ENCODE measurements at regions not wholly inside any gene's neighbourhood (a gene's known extent, or its start where the extent isn't known, plus 50 kb on each side); places are given as distances from the start of the nearest gene placed in this dataset.
"Not testable (repeated sequence)": the region's sequence is repeated elsewhere in the genome, so short reads cannot be mapped to it uniquely, and the experiment has no call there.

- Histone ChIP-seq H3K4me3 (no peak overlapping the region), H3K9me3 (no peaks in the 10 kb centered on the region), H3K27me3 (no peaks in the 10 kb centered on the region), H3K36me3 (no peaks in the 10 kb centered on the region)
- no peak for DNase-seq
These were observed 371.3 kb downstream of the TMEM121 start for GRCh38 chr14:105897725-105898113.

- no peak for DNase-seq
- Histone ChIP-seq H3K27me3 (no peaks in the 10 kb centered on the region), H3K9me3 (no peaks in the 10 kb centered on the region)
These were observed 372.2 kb downstream of the TMEM121 start for GRCh38 chr14:105898482-105899010.

GRCh38 chr14:105899071-105899641, 372.8 kb downstream of the TMEM121 start:
- no peak overlapping the region for H3K4me3 ChIP-seq
- no peaks in the 10 kb centered on the region for H3K36me3 ChIP-seq
- no peaks in the 10 kb centered on the region for H3K9me3 ChIP-seq
- DNase-seq = no peak
- no peaks in the 10 kb centered on the region for H3K27me3 ChIP-seq

More at GRCh38 chr14:105898482-105899010, 372.2 kb downstream of the TMEM121 start:
- no peaks in the 10 kb centered on the region for H3K36me3 ChIP-seq
- no peak overlapping the region for H3K4me3 ChIP-seq

DNA sequence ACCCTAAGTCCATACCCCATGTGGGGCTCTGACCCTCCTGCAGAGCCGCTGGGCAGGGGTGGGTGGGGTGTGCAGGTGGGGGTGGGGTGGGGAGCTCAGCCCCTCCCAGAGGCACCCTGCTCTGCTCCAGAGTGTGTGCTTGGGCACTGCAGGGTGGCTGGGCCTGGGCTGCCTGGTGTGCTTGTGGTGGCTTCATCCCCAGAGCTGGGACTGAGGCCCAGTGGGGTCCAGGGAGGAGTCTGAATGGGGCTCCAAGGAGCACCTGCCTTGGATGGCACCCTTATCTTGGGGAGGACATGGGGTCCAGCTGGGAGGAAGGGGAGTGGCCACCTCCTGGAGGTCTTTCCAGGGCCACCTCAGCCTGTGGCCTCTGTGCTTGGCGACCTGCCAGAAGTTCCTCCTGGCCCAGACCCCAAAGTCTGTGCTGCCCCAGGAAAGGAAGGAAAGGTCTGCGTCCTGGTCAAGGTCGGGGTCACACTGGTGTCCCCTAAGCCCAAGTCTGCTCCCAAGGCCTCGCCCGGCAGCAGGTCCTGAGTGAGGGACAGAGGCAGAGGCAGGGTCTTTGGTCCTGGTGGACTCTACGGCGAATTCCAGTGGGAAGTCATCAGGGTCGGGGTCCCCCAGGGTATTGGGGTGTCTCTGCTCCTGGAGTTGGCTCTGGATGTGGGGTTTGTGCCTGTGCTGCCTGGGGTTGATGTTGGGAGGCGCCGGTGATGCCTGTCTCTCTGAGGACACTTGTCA, 373.4 kb downstream of the TMEM121 start:
- Histone ChIP-seq H3K27me3 (no peaks in the 10 kb centered on the region), H3K9me3 (no peaks in the 10 kb centered on the region), H3K4me3 (no peak overlapping the region), H3K36me3 (no peaks in the 10 kb centered on the region)
- DNase-seq = no peak

GRCh38 chr14:105900398-105901160, 374.2 kb downstream of the TMEM121 start:
- Histone ChIP-seq H3K36me3 (no peaks in the 10 kb centered on the region), H3K9me3 (no peaks in the 10 kb centered on the region), H3K27me3 (no peaks in the 10 kb centered on the region), H3K4me3 (no peak overlapping the region)
- no peak for DNase-seq

GRCh38 chr14:105901226-105901625, 374.8 kb downstream of the TMEM121 start:
- DNase-seq = no peak
- no peaks in the 10 kb centered on the region for H3K36me3 ChIP-seq
- no peak overlapping the region for H3K4me3 ChIP-seq
- no peaks in the 10 kb centered on the region for H3K27me3 ChIP-seq
- H3K9me3 ChIP-seq = no peaks in the 10 kb centered on the region

- Histone ChIP-seq H3K9me3 (no peaks in the 10 kb centered on the region), H3K27me3 (no peaks in the 10 kb centered on the region), H3K4me3 (no peak overlapping the region), H3K36me3 (no peaks in the 10 kb centered on the region)
- no peak for DNase-seq
These were observed 375.9 kb downstream of the TMEM121 start for GRCh38 chr14:105902131-105902898.

GRCh38 chr14:105902899-105903165, 376.4 kb downstream of the TMEM121 start:
- not testable (repeated sequence) for H3K9me3 ChIP-seq, DNase-seq

DNA sequence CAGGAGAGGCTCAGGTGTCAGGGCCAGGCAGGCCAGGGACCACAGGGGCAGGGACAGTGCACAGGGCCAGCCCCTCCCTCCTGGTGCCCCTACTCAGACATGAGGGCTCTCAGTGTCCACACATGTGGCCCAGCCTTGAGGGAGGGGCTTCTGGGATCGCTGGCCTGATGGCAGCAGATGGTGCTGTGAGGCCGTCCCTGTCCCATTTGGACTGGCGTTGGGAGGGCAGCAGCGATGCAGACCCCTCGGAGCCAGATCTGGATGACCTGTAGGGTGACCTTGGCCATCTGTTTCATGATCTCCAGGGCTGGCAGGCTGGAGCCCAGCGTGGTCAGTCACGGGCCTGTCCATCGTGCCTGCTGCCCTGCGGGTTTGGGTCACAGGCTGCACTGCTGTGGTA, 377.6 kb downstream of the TMEM121 start:
- Histone ChIP-seq H3K27me3 (no peaks in the 10 kb centered on the region), H3K9me3 (no peaks in the 10 kb centered on the region), H3K36me3 (no peaks in the 10 kb centered on the region), H3K4me3 (no peak overlapping the region)
- DNase-seq = no peak

More at GRCh38 chr14:105902899-105903165, 376.4 kb downstream of the TMEM121 start:
- H3K36me3 ChIP-seq, H3K27me3 ChIP-seq, H3K4me3 ChIP-seq: not testable (repeated sequence)

DNA sequence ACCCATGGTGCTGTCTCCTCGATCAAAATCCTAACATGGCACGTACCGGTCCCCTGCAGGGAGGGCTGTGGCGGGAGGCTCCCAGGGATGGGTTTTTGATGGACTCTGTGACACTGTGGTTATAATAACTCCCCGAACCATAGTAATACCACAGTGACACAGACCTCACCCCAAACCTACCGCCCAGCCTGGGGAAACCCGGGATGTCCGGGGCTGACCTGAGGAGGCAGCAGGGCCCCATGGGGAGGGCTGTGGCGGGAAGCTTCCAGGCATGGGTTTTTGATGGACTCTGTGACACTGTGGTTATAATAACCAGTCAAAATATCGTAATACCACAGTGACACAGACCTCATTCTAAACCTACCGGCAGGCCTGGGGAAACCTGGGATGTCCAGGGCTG, 378.0 kb downstream of the TMEM121 start:
- H3K27me3 ChIP-seq = no peaks in the 10 kb centered on the region
- no peaks in the 10 kb centered on the region for H3K9me3 ChIP-seq
- no peak for DNase-seq
- H3K4me3 ChIP-seq = no peak overlapping the region
- no peaks in the 10 kb centered on the region for H3K36me3 ChIP-seq

- H3K27me3 ChIP-seq = no peaks in the 10 kb centered on the region
- H3K9me3 ChIP-seq = no peaks in the 10 kb centered on the region
- H3K4me3 ChIP-seq = no peak overlapping the region
- DNase-seq = no peak
- H3K36me3 ChIP-seq = no peaks in the 10 kb centered on the region
These were observed 379.1 kb downstream of the TMEM121 start for GRCh38 chr14:105905456-105905855.

GRCh38 chr14:105907276-105907675, 380.9 kb downstream of the TMEM121 start:
- DNase-seq = no peak
- no peaks in the 10 kb centered on the region for H3K27me3 ChIP-seq
- H3K36me3 ChIP-seq = no peaks in the 10 kb centered on the region
- H3K4me3 ChIP-seq = no peak overlapping the region
- no peaks in the 10 kb centered on the region for H3K9me3 ChIP-seq

GRCh38 chr14:105908006-105908405, 381.6 kb downstream of the TMEM121 start:
- H3K27me3 ChIP-seq = no peaks in the 10 kb centered on the region

GRCh38 chr14:105908481-105908911, 382.1 kb downstream of the TMEM121 start:
- DNase-seq = no peak
- Histone ChIP-seq H3K9me3 (no peaks in the 10 kb centered on the region), H3K36me3 (no peaks in the 10 kb centered on the region), H3K4me3 (no peak overlapping the region), H3K27me3 (no peaks in the 10 kb centered on the region)

More at GRCh38 chr14:105908006-105908405, 381.6 kb downstream of the TMEM121 start:
- no peak for DNase-seq
- H3K4me3 ChIP-seq = no peak overlapping the region
- H3K9me3 ChIP-seq = no peaks in the 10 kb centered on the region
- H3K36me3 ChIP-seq = no peaks in the 10 kb centered on the region

DNA sequence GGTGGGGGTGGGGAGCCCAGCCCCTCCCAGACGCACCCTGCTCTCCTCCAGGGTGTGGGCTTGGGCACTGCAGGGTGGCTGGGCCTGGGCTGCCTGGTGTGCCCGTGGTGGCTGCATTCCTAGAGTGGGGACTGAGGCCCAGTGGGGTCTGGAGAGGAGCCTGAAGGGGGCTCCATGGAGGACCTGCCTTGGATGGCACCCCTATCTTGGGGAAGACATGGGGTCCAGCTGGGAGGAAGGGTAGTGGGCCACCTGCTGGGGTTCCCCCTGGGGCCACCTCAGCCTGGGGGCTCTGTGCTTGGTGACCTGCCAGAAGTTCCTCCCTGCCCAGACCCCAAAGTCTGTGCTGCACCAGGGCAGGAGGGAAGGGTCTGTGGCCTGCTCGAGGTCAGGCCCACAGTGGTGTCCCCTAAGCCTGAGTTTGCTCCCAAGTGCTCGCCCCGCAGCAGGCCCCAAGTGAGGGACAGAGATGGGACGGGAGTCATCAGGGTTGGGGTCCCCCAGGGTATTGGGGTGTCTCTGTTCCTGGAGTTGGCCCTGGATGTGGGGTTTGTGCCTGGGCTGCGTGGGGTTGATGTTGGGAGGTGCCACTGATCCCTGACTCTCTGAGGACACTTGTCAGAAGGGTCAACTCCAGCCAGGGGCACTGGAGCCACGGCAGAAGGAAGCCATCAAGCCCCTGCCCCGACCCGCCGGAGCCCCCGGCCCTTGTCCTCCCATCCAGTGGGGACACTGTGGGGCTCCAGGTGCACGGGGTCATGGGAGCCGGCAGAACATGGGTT, 382.9 kb downstream of the TMEM121 start:
- no peak for DNase-seq
- Histone ChIP-seq H3K27me3 (no peaks in the 10 kb centered on the region), H3K4me3 (no peak overlapping the region), H3K9me3 (no peaks in the 10 kb centered on the region), H3K36me3 (no peaks in the 10 kb centered on the region)

DNA sequence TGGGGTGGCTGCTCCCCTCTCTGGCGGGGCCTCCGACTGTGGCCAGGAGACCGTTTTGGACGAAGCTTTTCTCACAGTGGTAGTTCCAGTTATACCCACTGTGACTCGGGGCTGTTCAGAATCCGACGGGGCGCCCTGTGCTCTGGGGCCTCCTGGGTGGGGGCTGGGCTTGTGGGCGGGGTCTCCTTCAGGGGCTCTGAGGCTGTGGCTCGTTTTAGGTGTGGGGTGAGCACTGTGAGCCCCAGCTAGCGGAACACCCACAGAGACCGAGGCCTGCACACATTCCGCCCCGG, 383.4 kb downstream of the TMEM121 start:
- H3K9me3 ChIP-seq, H3K36me3 ChIP-seq, DNase-seq, H3K27me3 ChIP-seq, H3K4me3 ChIP-seq: not testable (repeated sequence)
